ENCODE measurements at regions not wholly inside any gene's neighbourhood (a gene's known extent, or its start where the extent isn't known, plus 50 kb on each side); places are given as distances from the start of the nearest gene placed in this dataset.

DNA sequence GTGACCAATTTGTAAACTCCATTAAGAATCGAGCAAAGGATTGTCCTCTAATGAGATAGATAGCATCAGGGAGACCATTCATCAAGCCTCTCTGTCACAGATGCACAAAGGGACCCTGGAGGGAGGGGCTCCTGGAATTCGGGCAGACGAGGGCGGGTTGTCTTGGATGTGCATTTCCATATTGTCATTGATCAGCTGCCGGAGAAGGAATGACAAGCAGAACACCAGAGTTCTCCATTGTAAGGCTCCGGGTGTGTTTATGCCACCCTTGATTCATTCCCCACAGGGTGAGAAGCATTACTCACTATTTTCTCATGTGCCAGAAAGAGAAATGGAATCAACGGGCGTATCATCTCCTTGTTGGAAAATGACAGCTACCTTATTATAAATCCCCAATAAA, 167.5 kb downstream of the EBLN2 start:
- Histone ChIP-seq H3K9me3 (no peaks in the 10 kb centered on the region), H3K27me3 (replicated peaks in 1 of 7) (no peaks in the 10 kb centered on the region), H3K4me3 (no peak overlapping the region), H3K27ac (no peak overlapping the region), H3K4me1 (no peaks in the 10 kb centered on the region), H3K36me3 (no peaks in the 10 kb centered on the region)
- TF ChIP-seq POLR2A (IDR thresholded peaks at IDR 0.05) (no peak), POLR2AphosphoS5 (IDR thresholded peaks at IDR 0.05) (no peak)
- TF ChIP-seq, protein P1, sequence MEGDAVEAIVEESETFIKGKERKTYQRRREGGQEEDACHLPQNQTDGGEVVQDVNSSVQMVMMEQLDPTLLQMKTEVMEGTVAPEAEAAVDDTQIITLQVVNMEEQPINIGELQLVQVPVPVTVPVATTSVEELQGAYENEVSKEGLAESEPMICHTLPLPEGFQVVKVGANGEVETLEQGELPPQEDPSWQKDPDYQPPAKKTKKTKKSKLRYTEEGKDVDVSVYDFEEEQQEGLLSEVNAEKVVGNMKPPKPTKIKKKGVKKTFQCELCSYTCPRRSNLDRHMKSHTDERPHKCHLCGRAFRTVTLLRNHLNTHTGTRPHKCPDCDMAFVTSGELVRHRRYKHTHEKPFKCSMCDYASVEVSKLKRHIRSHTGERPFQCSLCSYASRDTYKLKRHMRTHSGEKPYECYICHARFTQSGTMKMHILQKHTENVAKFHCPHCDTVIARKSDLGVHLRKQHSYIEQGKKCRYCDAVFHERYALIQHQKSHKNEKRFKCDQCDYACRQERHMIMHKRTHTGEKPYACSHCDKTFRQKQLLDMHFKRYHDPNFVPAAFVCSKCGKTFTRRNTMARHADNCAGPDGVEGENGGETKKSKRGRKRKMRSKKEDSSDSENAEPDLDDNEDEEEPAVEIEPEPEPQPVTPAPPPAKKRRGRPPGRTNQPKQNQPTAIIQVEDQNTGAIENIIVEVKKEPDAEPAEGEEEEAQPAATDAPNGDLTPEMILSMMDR (IDR thresholded peaks at IDR 0.05 in 8 of 11, conservative IDR thresholded peaks at IDR 0.05 in 3 of 11), result no peak
- no peak for DNase-seq
- intact Hi-C loops (cut with DNase I; ENCODE audit: low total_unique reads), result no loop called here
- 64 to 86% (median 79%) methylated on average over 8 of the region's 8 CpGs for WGBS, 5 donors

DNA sequence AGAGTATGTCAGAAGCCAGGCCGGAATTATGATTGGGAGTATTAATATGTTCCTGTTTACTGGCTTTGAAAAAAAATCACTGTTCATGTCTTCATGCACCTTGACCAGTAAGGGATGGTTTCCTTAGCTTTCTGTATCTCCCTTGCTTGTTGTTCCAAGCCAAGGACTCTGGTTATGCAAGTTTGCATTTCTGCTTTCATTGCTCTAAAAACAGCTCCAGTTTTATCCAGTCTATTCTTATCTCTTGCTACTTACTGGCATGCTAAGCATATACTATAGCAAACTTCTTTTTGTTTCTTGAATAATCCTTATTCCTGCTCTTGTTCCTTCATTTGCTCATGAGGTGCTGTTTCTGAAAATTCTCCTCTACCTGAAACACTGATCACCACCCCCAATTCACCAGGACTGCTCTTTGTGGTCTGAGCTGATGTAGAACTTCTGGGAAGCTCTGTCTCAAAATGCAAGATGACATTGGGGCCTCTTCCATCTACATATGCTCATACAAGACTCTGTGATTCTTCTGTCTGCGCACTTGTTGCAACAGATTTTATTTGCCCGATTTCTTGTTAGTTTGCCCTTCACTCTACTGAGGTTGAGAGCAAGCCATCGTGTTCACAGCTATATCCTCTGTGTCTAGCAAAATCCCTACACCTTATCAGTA, 173.0 kb downstream of the EBLN2 start:
- Histone ChIP-seq H3K9me3 (no peaks in the 10 kb centered on the region), H3K4me3 (no peak overlapping the region), H3K27ac (no peak overlapping the region), H3K36me3 (no peaks in the 10 kb centered on the region), H3K4me1 (no peaks in the 10 kb centered on the region), H3K27me3 (replicated peaks in 1 of 7) (no peaks in the 10 kb centered on the region)
- intact Hi-C loops (cut with DNase I; ENCODE audit: low total_unique reads), result no loop called here
- no peak for TF ChIP-seq POLR2A (IDR thresholded peaks at IDR 0.05)
- no peak for TF ChIP-seq POLR2AphosphoS5 (IDR thresholded peaks at IDR 0.05)
- TF ChIP-seq, protein P1 (IDR thresholded peaks at IDR 0.05 in 8 of 11, conservative IDR thresholded peaks at IDR 0.05 in 3 of 11), result no peak
- WGBS, 5 donors, result 85 to 93% (median 90%) methylated on average over 4 of the region's 4 CpGs
- no peak for DNase-seq

DNA sequence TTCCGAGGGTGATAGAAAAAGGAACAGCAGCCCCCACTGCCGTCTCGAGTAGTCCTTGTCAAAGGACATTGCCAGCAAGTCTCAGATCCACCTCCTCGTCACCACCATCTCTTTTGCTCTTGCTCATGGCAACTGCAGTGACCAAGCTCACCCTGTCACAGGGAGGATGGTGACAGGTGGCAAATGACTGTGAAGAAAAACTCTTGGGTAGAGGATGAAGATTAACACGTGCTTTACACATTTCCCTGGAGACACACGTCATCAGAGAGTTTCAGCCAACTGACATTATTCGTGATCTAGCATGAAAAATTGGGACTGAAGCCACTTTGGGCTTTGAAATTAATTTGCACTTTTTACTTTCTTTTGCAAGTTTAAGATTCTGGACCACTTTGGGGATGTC, 174.3 kb downstream of the EBLN2 start:
- H3K27ac ChIP-seq, result no peak overlapping the region
- TF ChIP-seq, protein P1 (IDR thresholded peaks at IDR 0.05 in 8 of 11, conservative IDR thresholded peaks at IDR 0.05 in 3 of 11), result no peak
- TF ChIP-seq POLR2A (IDR thresholded peaks at IDR 0.05) (no peak), POLR2AphosphoS5 (IDR thresholded peaks at IDR 0.05) (no peak)
- H3K27me3 ChIP-seq (replicated peaks in 1 of 7), result no peaks in the 10 kb centered on the region
- no peaks in the 10 kb centered on the region for H3K36me3 ChIP-seq
- 74 to 85% (median 80%) methylated on average over 7 of the region's 7 CpGs for WGBS, 5 donors
- no peak overlapping the region for H3K4me3 ChIP-seq
- H3K4me1 ChIP-seq, result no peaks in the 10 kb centered on the region
- no peaks in the 10 kb centered on the region for H3K9me3 ChIP-seq
- no peak for DNase-seq
- intact Hi-C loops (cut with DNase I; ENCODE audit: low total_unique reads), result no loop called here

DNA sequence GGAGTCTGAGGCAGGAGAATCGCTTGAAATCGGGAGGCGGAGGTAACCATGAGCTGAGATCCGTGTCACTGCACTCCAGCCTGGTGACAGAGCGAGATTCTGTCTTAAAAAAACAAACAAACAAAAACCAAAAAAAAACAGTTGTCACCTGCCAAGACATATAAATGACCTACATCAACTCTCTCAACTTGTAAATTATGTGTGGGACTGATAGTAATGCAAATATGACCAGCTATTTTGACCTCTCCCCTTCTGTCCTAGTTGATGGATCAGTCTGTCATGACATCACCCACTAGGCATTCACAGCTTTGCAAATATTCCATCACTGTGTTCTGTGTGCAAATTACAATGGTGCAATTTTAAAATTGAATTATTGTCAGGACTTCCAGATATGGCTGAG, 175.4 kb downstream of the EBLN2 start:
- TF ChIP-seq, protein P1 (IDR thresholded peaks at IDR 0.05 in 8 of 11, conservative IDR thresholded peaks at IDR 0.05 in 3 of 11), result no peak
- TF ChIP-seq POLR2AphosphoS5 (IDR thresholded peaks at IDR 0.05), result no peak
- no peak for TF ChIP-seq POLR2A (IDR thresholded peaks at IDR 0.05)
- no peak overlapping the region for H3K4me3 ChIP-seq
- no peak for DNase-seq
- no peaks in the 10 kb centered on the region for H3K27me3 ChIP-seq (replicated peaks in 1 of 7)
- H3K27ac ChIP-seq, result no peak overlapping the region
- H3K36me3 ChIP-seq, result no peaks in the 10 kb centered on the region
- no peaks in the 10 kb centered on the region for H3K9me3 ChIP-seq
- H3K4me1 ChIP-seq, result no peaks in the 10 kb centered on the region
- 63 to 87% (median 83%) methylated on average over 5 of the region's 5 CpGs for WGBS, 5 donors
- intact Hi-C loops (cut with DNase I; ENCODE audit: low total_unique reads), result no loop called here
